Uterus (tissue), 2 donors: ENCODE measurements at regions not wholly inside any gene's neighbourhood (a gene's known extent, or its start where the extent isn't known, plus 50 kb on each side); places are given as distances from the start of the nearest gene placed in this dataset.

Source experiments
- POLR2A ChIP-seq, 2 donors: fragments of 450-650 bp; IDR thresholded peaks; one replicate each; pipeline ENCODE4 v1.6.1; 2016; ENCODE audit warnings: antibody characterized with exemption in 2 of 2, mild to moderate bottlenecking in 1 of 2, moderate library complexity in 1 of 2
- TF ChIP-seq, protein P1 (sequence below), 4 experiments: fragments of 200-600 bp in 2 of 4; fragments of 450-650 bp in 2 of 4; sonication (generic) in 2 of 4; IDR thresholded peaks; one replicate each; pipeline ENCODE4 v1.5.1; 2016 to 2019; ENCODE audit warnings: antibody characterized with exemption in 4 of 4, mild to moderate bottlenecking in 2 of 4, moderate library complexity in 1 of 4

DNA sequence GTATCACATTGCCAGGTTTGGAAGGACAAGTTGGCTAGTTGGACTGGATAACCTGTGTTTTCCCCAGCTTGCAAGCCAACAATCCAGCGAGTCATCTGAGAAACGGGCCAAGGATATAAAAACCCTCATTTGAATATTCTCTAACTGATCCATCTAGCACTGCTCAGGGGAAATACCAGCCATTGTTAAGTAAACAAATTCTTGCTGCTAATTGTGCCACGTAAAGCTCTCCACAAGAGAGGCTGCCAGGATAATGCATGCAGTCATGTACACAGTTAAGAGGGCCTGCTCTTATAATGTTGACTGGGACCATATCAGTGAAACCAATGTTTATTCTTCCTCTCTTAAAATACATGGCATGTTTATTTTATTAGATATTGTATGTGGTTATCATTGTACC lies 663.2 kb upstream of the SGCG start:
- TF ChIP-seq, protein P1, sequence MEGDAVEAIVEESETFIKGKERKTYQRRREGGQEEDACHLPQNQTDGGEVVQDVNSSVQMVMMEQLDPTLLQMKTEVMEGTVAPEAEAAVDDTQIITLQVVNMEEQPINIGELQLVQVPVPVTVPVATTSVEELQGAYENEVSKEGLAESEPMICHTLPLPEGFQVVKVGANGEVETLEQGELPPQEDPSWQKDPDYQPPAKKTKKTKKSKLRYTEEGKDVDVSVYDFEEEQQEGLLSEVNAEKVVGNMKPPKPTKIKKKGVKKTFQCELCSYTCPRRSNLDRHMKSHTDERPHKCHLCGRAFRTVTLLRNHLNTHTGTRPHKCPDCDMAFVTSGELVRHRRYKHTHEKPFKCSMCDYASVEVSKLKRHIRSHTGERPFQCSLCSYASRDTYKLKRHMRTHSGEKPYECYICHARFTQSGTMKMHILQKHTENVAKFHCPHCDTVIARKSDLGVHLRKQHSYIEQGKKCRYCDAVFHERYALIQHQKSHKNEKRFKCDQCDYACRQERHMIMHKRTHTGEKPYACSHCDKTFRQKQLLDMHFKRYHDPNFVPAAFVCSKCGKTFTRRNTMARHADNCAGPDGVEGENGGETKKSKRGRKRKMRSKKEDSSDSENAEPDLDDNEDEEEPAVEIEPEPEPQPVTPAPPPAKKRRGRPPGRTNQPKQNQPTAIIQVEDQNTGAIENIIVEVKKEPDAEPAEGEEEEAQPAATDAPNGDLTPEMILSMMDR (IDR thresholded peaks at IDR 0.05): no peak
- TF ChIP-seq POLR2A (IDR thresholded peaks at IDR 0.05): no peak
